Stimulated activated CD8-positive, alpha-beta memory T cell treated with anti-CD3 and anti-CD28 coated beads, Interleukin-15, amount 100 ng/mL, for 1 hour (primary cell): ENCODE measurements at regions not wholly inside any gene's neighbourhood (a gene's known extent, or its start where the extent isn't known, plus 50 kb on each side); places are given as distances from the start of the nearest gene placed in this dataset.
"Not testable (repeated sequence)": the region's sequence is repeated elsewhere in the genome, so short reads cannot be mapped to it uniquely, and the experiment has no call there.

Source experiments
- DNase-seq: peaks from one replicate; pipeline ENCODE4 v3.0.0-alpha.2; 2020; ENCODE audit warnings: low read depth

GRCh38 chr4:152063621-152064240, 302.9 kb upstream of the GATB start:
- DNase-seq = no peak

- DNase-seq = no peak
Observed at GRCh38 chr4:152062936-152063620, 302.3 kb upstream of the GATB start.

- no peak for DNase-seq
Observed at GRCh38 chr4:152054731-152055130, 293.9 kb upstream of the GATB start.

- DNase-seq = no peak
Observed at GRCh38 chr4:152052451-152053057, 291.7 kb upstream of the GATB start.

DNA sequence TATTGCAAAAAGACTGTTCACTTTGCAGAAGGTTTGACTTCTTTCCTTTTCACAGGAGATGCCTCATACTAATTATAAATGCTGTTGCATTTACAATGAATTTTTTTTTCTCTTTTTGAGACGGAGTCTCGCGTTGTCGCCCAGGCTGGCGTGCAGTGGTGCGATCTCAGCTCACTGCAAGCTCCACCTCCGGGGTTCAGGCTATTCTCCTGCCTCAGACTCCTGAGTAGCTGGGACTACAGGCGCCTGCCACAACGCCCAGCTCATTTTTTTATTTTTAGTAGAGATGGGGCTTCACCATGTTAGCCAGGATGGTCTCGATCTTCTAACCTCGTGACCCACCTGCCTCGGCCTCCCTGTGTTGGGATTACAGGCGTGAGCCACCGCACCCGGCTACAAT, 290.5 kb upstream of the GATB start:
- not testable (repeated sequence) for DNase-seq

DNA sequence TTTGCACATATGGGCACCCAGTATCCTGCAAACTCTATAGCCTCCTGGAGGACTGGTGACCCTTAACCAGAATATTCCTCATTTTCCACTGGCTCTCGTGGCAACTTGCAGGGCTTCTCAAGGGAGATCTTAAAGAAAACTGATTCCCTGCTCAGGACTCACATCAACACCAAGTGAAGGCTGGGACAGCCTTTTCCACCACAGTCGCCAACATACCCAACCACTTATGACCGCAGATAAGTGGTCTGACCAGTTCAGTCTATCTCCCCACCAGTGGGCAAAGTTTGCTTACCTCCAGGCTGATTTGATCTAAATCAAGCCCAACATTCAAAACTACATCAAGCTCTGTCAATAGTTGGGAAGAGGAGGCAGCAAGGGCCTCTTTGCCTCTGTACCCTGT, 289.3 kb upstream of the GATB start:
- no peak for DNase-seq

DNA sequence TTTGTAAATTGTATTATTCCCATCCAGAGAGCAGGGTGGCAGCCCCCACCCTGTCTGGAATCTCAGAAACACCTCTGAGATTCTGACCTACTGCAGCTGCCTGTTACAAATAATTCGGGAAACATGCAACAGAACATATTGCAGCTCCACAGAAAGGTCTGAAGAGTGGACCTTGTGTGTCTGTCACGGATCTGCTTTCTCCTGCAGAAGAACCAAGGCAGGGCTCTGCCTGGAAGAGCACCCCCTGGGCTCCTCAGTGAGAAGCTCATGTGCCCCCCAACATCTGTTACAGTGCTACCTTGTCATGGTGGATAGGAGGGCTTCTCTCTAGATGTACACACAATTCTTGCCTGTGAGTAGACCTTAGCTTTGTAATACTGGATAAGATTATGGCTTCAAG, 286.6 kb upstream of the GATB start:
- DNase-seq = no peak

GRCh38 chr4:152045807-152046571, 285.2 kb upstream of the GATB start:
- no peak for DNase-seq

- DNase-seq = no peak
Observed at GRCh38 chr4:152045449-152045806, 284.6 kb upstream of the GATB start.

DNA sequence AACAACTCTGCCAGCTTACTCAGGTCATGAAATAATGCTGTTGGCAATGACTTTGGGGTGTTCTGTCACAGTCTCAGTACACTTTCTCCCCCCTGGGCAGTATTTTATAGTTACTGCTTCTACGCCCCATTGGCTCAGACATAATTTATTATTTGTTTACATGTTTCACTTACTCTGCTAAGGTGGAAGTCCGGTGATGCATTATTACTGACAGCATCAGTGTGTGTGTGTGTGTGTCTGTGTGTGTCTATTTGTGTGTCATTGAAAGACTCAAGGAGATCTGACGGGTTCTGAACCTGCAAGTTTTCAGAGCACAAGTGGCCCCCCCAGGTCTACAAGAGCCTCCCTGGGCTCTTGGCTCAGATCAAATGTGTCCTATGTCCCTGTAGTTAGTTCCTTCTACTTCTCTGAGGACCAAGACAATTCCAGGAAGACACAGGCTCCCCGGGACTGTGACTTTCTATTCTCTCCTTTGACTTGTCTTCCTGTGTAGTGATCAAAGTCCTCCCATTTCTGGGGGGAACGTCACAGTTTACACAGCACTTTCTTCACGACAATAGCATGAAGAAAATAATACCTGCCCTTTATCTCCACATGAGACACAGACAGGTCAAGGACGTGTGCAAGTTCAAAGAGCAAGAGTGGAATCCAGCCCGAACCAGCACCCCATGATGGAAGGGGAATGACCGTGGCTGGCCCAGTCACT, 283.7 kb upstream of the GATB start:
- no peak for DNase-seq

GRCh38 chr4:152041295-152041694, 280.5 kb upstream of the GATB start:
- no peak for DNase-seq

GRCh38 chr4:152039691-152040090, 278.9 kb upstream of the GATB start:
- no peak for DNase-seq

- DNase-seq = no peak
Observed at GRCh38 chr4:152039023-152039481, 278.2 kb upstream of the GATB start.

DNA sequence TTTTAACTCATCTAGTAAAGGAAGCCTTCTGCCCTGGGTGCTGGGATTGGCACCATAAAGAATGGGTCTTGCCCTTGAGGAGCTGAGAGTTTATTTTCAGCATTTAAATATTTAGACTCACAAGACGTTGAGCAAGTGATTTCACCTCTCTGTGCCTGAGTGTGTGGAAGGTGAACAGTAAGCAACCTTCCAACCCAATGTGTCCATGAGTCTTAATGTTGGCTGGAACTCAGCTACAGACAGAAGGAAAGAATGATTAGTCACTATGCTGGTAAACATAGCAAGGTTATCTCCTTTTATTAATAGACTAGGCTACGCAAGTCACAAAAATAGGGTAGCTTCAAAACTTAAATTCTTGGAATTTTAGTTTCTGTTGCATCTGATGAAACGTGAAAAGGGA, 277.4 kb upstream of the GATB start:
- no peak for DNase-seq

DNA sequence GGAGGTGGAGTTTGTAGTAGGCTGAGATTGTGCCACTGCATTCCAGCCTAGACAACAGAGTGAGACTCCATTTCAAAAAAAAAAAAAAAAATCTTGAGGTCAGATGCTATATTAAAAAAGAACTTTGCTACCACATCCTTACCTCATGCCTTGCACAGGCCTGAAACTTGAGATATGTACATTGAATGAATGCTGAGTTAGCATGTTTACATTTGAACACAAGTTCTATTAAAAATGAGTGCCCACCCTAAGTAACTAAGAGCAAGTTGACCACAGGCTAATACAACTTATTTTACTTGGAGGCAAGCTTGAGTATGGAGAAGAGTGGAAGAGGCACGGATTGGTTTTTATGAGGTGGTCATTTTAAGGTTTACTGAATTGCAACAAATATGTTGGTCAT, 276.6 kb upstream of the GATB start:
- no peak for DNase-seq

- no peak for DNase-seq
Observed at GRCh38 chr4:152033621-152034020, 272.8 kb upstream of the GATB start.

GRCh38 chr4:152032722-152033131, 271.9 kb upstream of the GATB start:
- no peak for DNase-seq

DNA sequence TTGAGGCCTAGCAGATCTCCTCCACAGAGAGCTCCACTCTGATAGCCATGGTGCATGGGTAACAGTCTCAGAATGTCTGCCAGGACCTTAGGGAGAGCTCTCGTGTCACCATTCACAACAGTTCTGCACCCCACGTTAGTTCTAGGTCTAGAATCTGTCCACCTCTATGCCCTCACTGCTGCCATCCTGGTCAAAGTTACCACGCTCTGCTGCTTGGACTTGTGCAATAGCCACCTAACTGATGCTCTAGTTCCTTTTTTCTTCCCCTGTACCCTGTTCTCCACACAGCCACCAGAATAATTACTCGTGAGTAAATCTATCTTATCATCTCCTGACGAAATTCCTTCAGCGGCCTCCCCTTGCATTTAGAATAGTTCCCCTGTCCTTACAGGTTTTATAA, 268.8 kb upstream of the GATB start:
- no peak for DNase-seq

DNA sequence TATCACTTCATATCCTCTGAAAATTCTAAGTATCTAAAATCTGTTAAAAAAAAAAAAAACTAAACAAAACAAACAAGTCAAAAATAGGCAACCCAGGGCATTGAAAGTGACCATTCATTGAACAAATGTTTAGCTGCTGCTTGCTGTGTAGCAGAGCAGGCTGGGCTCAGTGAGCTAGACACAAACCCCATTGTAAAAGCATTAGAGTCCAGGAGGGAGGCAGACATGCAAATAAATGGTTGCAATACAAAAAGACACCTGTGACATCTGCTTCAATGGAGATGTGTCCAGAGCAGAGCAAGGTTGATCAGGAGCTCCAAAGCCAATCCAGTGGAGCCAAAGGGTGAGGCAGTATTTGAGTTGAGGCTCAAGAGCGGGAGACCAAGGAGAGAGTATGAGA, 267.3 kb upstream of the GATB start:
- no peak for DNase-seq

- DNase-seq = no peak
Observed at GRCh38 chr4:152024881-152025280, 264.1 kb upstream of the GATB start.

DNA sequence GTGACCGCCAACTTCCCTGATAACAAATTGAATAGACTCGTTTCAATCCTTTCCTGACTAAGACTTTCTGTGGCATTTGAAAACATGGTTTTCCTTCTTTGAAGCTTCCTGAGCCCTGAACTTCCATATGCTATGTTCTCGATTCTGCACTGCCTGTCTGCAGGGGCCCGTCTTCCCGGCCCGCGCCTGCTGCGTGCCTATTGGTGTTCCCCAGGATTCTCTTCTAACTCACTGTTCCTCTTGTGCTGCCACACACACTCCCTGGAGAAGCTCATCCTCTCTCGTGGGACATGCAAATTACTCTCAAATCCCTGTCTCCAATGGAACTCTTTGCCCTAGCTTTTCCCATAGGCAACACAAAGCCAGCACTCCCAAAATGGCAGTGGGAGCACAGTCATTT, 262.9 kb upstream of the GATB start:
- DNase-seq = no peak

DNA sequence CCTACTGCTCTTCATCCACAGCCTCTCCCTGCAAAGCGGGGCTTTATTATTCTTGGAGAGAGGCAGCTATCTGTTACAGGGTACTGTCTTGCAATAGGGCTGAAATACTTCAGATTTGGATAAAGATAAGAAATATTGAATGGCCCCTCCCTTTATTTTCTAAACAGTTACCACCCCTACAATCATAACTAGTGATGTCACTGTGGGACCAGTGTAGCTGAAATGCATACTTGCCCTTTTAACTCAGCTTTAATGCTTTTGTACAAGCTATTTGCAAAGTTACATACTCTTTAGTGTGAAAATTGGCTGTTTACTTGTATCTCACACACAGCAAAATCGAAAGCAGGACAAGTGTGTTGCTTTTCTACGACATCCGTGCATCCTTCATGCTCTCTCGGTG, 261.7 kb upstream of the GATB start:
- no peak for DNase-seq
